NB4 (cell line): ENCODE measurements at regions not wholly inside any gene's neighbourhood (a gene's known extent, or its start where the extent isn't known, plus 50 kb on each side); places are given as distances from the start of the nearest gene placed in this dataset.

Experiments
- DNase-seq: peaks from one replicate; pipeline ENCODE4 v3.0.0; 2010; ENCODE audit warnings: low read depth
- H3K4me3 ChIP-seq: one replicate; pipeline ENCODE4 v1.5.1; 2011; ENCODE audit warnings: mild to moderate bottlenecking, low read depth, low read length, moderate library complexity
- MYC ChIP-seq: IDR thresholded peaks from 2 replicates; pipeline ENCODE4 v1.6.1; 2011; ENCODE audit warnings: low read depth, low read length
- POLR2A ChIP-seq: IDR thresholded peaks from 2 replicates; pipeline ENCODE4 v1.6.1; 2011; ENCODE audit warnings: mild to moderate bottlenecking; ENCODE audit not compliant: insufficient read length; ENCODE audit errors: extremely low read depth
- TF ChIP-seq, protein P1 (sequence below): IDR thresholded peaks from 2 replicates; pipeline ENCODE4 v1.6.1; 2011; ENCODE audit warnings: low read depth, low read length
- TF ChIP-seq, protein P2 (sequence below): IDR thresholded peaks from one replicate; pipeline ENCODE4 v1.5.1; 2012; ENCODE audit warnings: low read depth, low read length

DNA sequence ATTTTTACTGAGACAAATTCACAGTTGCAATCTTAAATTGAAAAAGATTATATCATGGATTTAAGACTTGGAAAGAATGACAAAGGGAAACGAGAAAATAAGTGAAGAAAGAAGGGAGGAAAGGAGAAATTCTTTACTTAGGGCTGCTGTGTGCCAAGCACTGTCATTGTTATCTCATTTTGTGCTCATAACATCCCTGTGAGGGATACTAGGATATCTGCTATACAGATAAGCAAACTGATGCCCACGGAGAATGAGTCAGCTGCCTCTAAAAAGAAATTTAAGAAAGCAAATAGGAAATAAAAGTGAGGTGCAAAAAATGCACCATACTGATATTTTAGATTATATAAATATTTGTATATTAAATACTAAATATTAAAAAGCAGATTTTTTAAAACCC lies 183.6 kb upstream of the NR5A2 start:
- no peak for DNase-seq
- H3K4me3 ChIP-seq = no peak overlapping the region
- TF ChIP-seq, protein P1, sequence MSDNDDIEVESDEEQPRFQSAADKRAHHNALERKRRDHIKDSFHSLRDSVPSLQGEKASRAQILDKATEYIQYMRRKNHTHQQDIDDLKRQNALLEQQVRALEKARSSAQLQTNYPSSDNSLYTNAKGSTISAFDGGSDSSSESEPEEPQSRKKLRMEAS = no peak
- TF ChIP-seq POLR2A = no peak

DNA sequence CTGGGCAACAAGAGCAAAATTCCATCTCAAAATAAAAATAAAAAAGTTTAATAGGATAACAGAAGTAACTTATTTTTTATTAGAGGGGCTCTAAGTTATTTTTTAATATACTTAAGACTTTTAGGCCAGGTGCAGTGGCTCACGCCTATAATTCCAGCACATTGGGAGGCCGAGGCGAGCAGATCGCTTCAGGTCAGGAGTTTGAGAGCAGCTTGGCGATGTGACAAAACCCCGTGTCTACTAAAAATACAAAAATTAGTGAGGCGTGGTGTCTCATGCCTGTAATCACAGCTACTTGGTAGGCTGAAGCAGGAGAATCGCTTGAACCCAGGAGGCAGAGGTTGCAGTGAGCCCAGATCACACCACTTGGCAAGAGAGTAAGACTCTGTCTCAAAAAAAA lies 180.5 kb upstream of the NR5A2 start:
- TF ChIP-seq, protein P1 = no peak
- no peak for TF ChIP-seq POLR2A
- TF ChIP-seq, protein P2, sequence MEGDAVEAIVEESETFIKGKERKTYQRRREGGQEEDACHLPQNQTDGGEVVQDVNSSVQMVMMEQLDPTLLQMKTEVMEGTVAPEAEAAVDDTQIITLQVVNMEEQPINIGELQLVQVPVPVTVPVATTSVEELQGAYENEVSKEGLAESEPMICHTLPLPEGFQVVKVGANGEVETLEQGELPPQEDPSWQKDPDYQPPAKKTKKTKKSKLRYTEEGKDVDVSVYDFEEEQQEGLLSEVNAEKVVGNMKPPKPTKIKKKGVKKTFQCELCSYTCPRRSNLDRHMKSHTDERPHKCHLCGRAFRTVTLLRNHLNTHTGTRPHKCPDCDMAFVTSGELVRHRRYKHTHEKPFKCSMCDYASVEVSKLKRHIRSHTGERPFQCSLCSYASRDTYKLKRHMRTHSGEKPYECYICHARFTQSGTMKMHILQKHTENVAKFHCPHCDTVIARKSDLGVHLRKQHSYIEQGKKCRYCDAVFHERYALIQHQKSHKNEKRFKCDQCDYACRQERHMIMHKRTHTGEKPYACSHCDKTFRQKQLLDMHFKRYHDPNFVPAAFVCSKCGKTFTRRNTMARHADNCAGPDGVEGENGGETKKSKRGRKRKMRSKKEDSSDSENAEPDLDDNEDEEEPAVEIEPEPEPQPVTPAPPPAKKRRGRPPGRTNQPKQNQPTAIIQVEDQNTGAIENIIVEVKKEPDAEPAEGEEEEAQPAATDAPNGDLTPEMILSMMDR = no peak
- TF ChIP-seq MYC = no peak
- DNase-seq = no peak
- no peak overlapping the region for H3K4me3 ChIP-seq

DNA sequence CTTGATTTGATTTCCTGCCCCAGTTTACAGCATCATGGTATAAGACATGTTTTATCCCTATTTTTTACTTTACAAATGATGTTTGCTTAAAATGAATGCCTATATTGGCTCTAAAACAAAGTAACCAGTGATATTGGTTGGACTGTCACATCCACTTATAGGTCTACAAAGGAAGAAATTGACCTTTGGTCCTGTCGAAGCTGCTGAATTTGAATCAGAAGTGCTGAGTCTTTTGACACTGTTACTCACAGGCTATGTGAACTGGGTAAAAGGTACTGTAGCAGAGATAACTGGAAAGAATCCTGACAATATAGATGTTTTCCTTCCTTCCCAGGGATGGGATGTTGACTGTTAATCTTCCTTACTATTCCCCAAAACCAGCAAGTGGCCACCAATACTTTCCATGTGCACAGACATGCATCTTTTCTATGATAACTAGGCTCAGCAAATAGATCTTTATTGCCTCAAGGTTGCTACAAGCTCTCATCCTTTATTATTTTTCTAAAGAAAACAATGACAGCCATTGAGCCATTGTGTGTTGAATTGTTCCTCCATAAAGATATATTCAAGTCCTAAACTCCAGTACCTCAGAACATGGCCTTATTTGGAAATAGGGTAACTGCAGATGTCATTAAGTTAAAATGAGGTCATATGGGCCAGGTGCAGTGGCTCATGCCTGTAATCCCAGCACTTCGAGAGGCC lies 175.9 kb upstream of the NR5A2 start:
- H3K4me3 ChIP-seq = no peak overlapping the region
- DNase-seq = no peak
- TF ChIP-seq, protein P2 = no peak
- TF ChIP-seq POLR2A (no peak), MYC (no peak)
- TF ChIP-seq, protein P1 = no peak

DNA sequence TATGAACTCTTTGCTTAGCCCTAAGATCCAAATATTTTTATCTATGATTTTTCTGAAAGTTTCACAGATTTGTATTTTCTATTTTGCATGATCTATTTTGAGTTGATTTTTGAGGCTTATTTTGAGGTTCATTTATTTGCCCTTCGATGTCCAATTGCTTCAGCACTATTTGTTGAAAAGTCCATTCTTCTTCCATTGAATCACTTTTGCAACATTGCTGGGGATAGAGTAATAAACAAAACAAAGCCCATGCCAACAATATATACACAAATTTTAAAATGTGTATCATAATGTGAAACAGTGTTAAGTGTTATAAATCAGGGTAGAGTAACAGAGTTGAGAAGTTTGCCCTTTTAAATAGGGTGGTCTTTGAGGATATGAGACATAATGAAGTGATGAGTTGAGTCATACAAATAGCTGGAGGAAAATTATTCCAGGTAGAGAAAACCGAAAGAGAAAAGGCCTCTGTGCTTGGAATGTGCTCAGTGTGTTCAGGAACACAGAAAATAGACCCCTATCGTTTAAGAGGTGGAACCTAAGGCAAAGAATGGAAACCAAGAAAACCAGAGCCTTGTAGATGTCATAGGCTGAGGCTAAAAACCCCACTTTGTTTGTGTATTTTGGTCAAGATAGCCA lies 172.7 kb upstream of the NR5A2 start:
- TF ChIP-seq POLR2A (no peak), MYC (no peak)
- TF ChIP-seq, protein P1 = no peak
- TF ChIP-seq, protein P2 = no peak
- no peak overlapping the region for H3K4me3 ChIP-seq
- no peak for DNase-seq

DNA sequence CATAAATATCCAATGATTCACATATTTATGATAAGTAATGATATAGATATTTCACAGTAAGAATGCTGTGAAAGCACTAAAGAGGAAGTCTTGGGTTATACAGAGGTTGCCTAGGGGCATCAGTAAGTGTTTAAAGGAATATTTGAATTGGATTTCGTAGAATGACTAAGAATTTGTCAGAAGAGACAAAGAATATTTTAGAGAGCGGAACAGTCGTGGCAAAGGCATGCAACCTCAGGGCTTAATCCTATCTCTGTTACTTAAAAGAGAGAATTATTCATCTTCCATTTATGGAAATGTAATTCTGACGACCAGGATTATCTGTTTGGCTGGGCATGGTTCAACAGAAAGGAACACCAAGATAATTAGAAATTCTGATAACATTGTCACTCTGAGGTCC lies 171.9 kb upstream of the NR5A2 start:
- TF ChIP-seq, protein P2 = no peak
- no peak for TF ChIP-seq POLR2A
- TF ChIP-seq, protein P1 = no peak
- TF ChIP-seq MYC = no peak
- no peak overlapping the region for H3K4me3 ChIP-seq
- peak; percentile 11 for DNase-seq

DNA sequence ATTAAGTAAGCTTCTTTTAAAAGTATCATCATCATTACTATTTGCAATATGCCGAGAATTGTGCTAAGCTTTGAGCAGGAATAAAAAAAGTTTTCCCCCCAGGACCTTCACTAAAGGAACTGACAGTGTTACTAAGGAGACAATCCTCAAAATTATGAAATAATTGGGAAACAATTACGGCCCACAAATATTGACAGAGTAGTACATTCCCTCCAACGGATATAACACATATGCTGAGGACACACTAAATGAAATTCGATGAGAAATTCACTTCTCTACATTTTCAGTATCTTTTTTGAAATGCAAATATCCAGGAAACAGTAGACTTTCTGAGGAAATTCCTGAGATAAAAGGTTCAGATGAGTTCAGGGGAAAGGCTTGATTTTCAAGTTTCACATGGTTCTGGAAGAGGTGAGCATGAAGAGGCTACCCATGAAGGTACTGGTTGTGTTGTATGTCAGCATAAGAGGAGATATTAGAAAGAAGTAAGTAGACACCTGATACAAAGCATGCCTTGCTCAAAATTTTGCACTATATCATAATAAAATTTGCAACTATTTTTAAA lies 171.2 kb upstream of the NR5A2 start:
- DNase-seq = no peak
- no peak overlapping the region for H3K4me3 ChIP-seq
- TF ChIP-seq MYC = no peak
- TF ChIP-seq, protein P1 = no peak
- TF ChIP-seq, protein P2 = no peak
- TF ChIP-seq POLR2A = no peak
